GM12878 (cell line): ENCODE measurements at regions not wholly inside any gene's neighbourhood (a gene's known extent, or its start where the extent isn't known, plus 50 kb on each side); places are given as distances from the start of the nearest gene placed in this dataset.

Source experiments
- ATAC-seq: fragments of 200-7000 bp; cut with Tn5 transposase; 3 replicates; pipeline ENCODE4 v1.9.1; 2020; ENCODE audit warnings: mild to moderate bottlenecking, moderate library complexity
- BruUV-seq: library from RNA; stranded (reverse); fragments of 400-500 nt; replicated peaks from 2 replicates; lab custom pipeline; 2021; lab: Mats Ljungman, UMichigan
- CTCF ChIA-PET: fragments of 300-600 bp; sonication (Branson Sonifier 250); formaldehyde crosslinking; extraction: SDS; loops from one replicate; lab custom pipeline; 2021; ENCODE audit warnings: inconsistent platforms; lab: Yijun Ruan, JAX
- POLR2A ChIA-PET: fragments of 350-600 bp; formaldehyde crosslinking; extraction: SDS; loops from one replicate; lab custom pipeline; 2021; ENCODE audit warnings: inconsistent platforms; lab: Charles Lee
- RAD21 ChIA-PET: fragments of 300-600 bp; sonication (Branson Sonifier 250); formaldehyde crosslinking; loops from one replicate; lab custom pipeline; 2023; ENCODE audit warnings: antibody characterized with exemption; ENCODE audit not compliant: unreplicated experiment; lab: Charles Lee
- SMC1A ChIA-PET: fragments of 300-600 bp; sonication (Branson Sonifier 250); formaldehyde crosslinking; loops from one replicate; lab custom pipeline; 2023; ENCODE audit not compliant: unreplicated experiment, uncharacterized antibody; lab: Charles Lee
- DNase-seq: peaks from one replicate; pipeline ENCODE4 v3.0.0-alpha.2; 2011; ENCODE audit warnings: low read depth, low spot score
- FAIRE-seq: peaks from 3 replicates; lab custom pipeline; 2011; peaks lifted over from hg19 to GRCh38; lab: Jason Lieb, UNC
- H2AFZ ChIP-seq: 2 replicates; pipeline ENCODE4 v1.6.0; 2011; ENCODE audit warnings: low read depth, low read length, control low read depth; ENCODE audit not compliant: control insufficient read depth
- H3K27ac ChIP-seq: 2 replicates; pipeline ENCODE4 v1.5.1; 2011; ENCODE audit warnings: control low read depth; ENCODE audit not compliant: control insufficient read depth, insufficient read depth
- H3K27me3 ChIP-seq, 2 experiments: replicated peaks in 1 of 2; 2 replicates each; pipeline versions ENCODE4 v1.6.0 to v1.6.1; 2011; ENCODE audit warnings: low read length in 1 of 2; ENCODE audit not compliant: control insufficient read depth in 2 of 2, insufficient read depth in 2 of 2
- H3K36me3 ChIP-seq, 2 experiments: 2 replicates each; pipeline ENCODE4 v1.5.1; 2011; ENCODE audit warnings: low read length in 1 of 2; ENCODE audit not compliant: control insufficient read depth in 2 of 2, insufficient read depth in 2 of 2
- H3K4me1 ChIP-seq: 2 replicates; pipeline ENCODE4 v1.6.1; 2011; ENCODE audit warnings: mild to moderate bottlenecking, low read length, moderate library complexity, mixed read lengths; ENCODE audit not compliant: control insufficient read depth, insufficient read depth
- H3K4me2 ChIP-seq: 2 replicates; pipeline ENCODE4 v1.6.0; 2011; ENCODE audit warnings: control low read depth; ENCODE audit not compliant: control insufficient read depth, insufficient read depth
- H3K4me3 ChIP-seq: fragments of 200-600 bp; sonication (generic); 2 replicates; pipeline ENCODE4 v1.5.1; 2016
- H3K79me2 ChIP-seq: 2 replicates; pipeline ENCODE4 v1.6.0; 2011; ENCODE audit warnings: low read length; ENCODE audit not compliant: control insufficient read depth, insufficient read depth
- H3K9ac ChIP-seq: 2 replicates; pipeline ENCODE4 v1.8.0; 2011; ENCODE audit warnings: low read length, control low read depth, mixed read lengths; ENCODE audit not compliant: control insufficient read depth, insufficient read depth
- H3K9me3 ChIP-seq: replicated peaks from 3 replicates; pipeline ENCODE4 v1.5.1; 2011; ENCODE audit warnings: mild to moderate bottlenecking, low read length; ENCODE audit not compliant: control insufficient read depth, insufficient read depth
- H4K20me1 ChIP-seq: 2 replicates; pipeline ENCODE4 v1.6.0; 2011; ENCODE audit not compliant: control insufficient read depth, insufficient read depth
- CBFB ChIP-seq: IDR thresholded peaks from 2 replicates; pipeline ENCODE4 v1.6.1; 2016; ENCODE audit warnings: antibody characterized with exemption, low read depth
- CTCF ChIP-seq, 3 experiments: IDR thresholded peaks in 2 of 3; conservative IDR thresholded peaks in 1 of 3; 2 replicates each; pipeline ENCODE4 v1.5.1; 2011; ENCODE audit warnings: low read depth in 3 of 3, low read length in 3 of 3, mild to moderate bottlenecking in 3 of 3, control low read depth in 2 of 3, moderate library complexity in 2 of 3, inconsistent platforms in 1 of 3, mixed read lengths in 1 of 3; ENCODE audit not compliant: control insufficient read depth in 2 of 3, insufficient read depth in 1 of 3; ENCODE audit errors: extremely low read depth in 1 of 3
- RAD21 ChIP-seq: IDR thresholded peaks from 2 replicates; pipeline ENCODE4 v1.6.1; 2011; ENCODE audit warnings: mild to moderate bottlenecking, low read depth, low read length, moderate library complexity; ENCODE audit not compliant: insufficient read depth
- SREBF2 ChIP-seq: IDR thresholded peaks from 2 replicates; pipeline ENCODE4 v1.6.1; 2012; ENCODE audit warnings: mild to moderate bottlenecking, low read length
- TAF1 ChIP-seq: IDR thresholded peaks from 2 replicates; pipeline ENCODE4 v1.6.1; 2011; ENCODE audit warnings: mild to moderate bottlenecking, low read depth, low read length, borderline replicate concordance
- TCF7 ChIP-seq: IDR thresholded peaks from 2 replicates; pipeline ENCODE4 v1.6.1; 2014; ENCODE audit warnings: antibody characterized with exemption, borderline replicate concordance
- USF2 ChIP-seq: IDR thresholded peaks from 2 replicates; pipeline ENCODE4 v1.6.1; 2011; ENCODE audit warnings: low read depth, low read length, improper control_type of control experiment, borderline replicate concordance
- YY1 ChIP-seq: IDR thresholded peaks from 2 replicates; pipeline ENCODE4 v1.6.1; 2011; ENCODE audit warnings: low read depth, mild to moderate bottlenecking, low read length
- ZBED1 ChIP-seq: IDR thresholded peaks from 2 replicates; pipeline ENCODE4 v1.6.1; 2016; ENCODE audit warnings: borderline replicate concordance
- ZNF274 ChIP-seq: IDR thresholded peaks from one replicate; pipeline ENCODE4 v1.8.0; 2011; ENCODE audit not compliant: insufficient read length, insufficient read depth
- WGBS: methylation state at CpG from one replicate; pipeline ENCODE4 v1.1.6; 2016; ENCODE audit warnings: low lambda C conversion rate; ENCODE audit not compliant: insufficient replicate concordance, insufficient coverage; ENCODE audit errors: missing lambda C conversion rate; 5-methylcytosine and 5-hydroxymethylcytosine counted together
- in situ Hi-C: fragments of 300-500 bp; cut with MboI; formaldehyde crosslinking; loops from 9 replicates; pipeline ENCODE4 v1.14.3; 2018; ENCODE audit warnings: mixed read lengths
- intact Hi-C: fragments of 100-400 bp; cut with micrococcal nuclease; formaldehyde crosslinking; loops from one replicate; pipeline ENCODE4 v1.14.2; 2022; ENCODE audit not compliant: unreplicated experiment

- TF ChIP-seq YY1: no peak
These were observed 173.5 kb downstream of the KCNRG start (continued) for GRCh38 chr13:50188696-50189095.

- CTCF ChIA-PET: interaction anchor here (0.6 to 1.6 kb wide), 6 partner anchors 21 to 722 kb away, joined by 3 to 7 read pairs (median 4); no protein-coding TSS in a partner anchor
- in situ Hi-C loops: no loop called here
- POLR2A ChIA-PET: no interaction called here
- DNase-seq: no peak
- H3K27ac ChIP-seq: no peak overlapping the region
- ATAC-seq: no peak
- H3K79me2 ChIP-seq: no peaks in the 10 kb centered on the region
- H3K27me3 ChIP-seq: peaks cover 0 to 11% of the 10 kb centered on the region in 2 experiments; a peak in 2 of 4 replicates
- H3K36me3 ChIP-seq: no peaks in the 10 kb centered on the region
- H3K9me3 ChIP-seq: no peaks in the 10 kb centered on the region
- H3K4me3 ChIP-seq: no peak overlapping the region
- intact Hi-C loops: no loop called here
- no peak overlapping the region for H3K9ac ChIP-seq
- BruUV-seq: no TSS peak
- no peak for TF ChIP-seq USF2
- TF ChIP-seq TAF1: no peak
- no peak for TF ChIP-seq TCF7
- TF ChIP-seq ZNF274: no peak
- TF ChIP-seq RAD21: peak; percentile 19; the same call in 1 of the 2 replicates
- no peak for TF ChIP-seq SREBF2
- TF ChIP-seq ZBED1: no peak
- TF ChIP-seq CTCF (IDR thresholded peaks at IDR 0.05 in 2 of 3, conservative IDR thresholded peaks at IDR 0.05 in 1 of 3; ENCODE audit: control insufficient read depth in 2 of 3, extremely low read depth in 1 of 3, insufficient read depth in 1 of 3, low read depth in 3 of 3, low read length in 3 of 3): 0 out of 6 replicates have a peak, but pooled peaks of 1 of the 3 experiments have one; percentile 9
- no peak for TF ChIP-seq CBFB
- SMC1A ChIA-PET: interaction anchor here (1.0 kb wide), 1 partner anchor 611 kb away, joined by 5 read pairs; no protein-coding TSS in a partner anchor
- no peaks in the 10 kb centered on the region for H3K4me1 ChIP-seq
- no peaks in the 10 kb centered on the region for H4K20me1 ChIP-seq
- FAIRE-seq: no peak
- no peak overlapping the region for H3K4me2 ChIP-seq
- RAD21 ChIA-PET: interaction anchor here (1.1 kb wide), 1 partner anchor 722 kb away, joined by 4 read pairs; no protein-coding TSS in a partner anchor
- no peak overlapping the region for H2AFZ ChIP-seq
- WGBS: 24% methylated on average over 2 of the region's 2 CpGs
These were observed 174.2 kb downstream of the KCNRG start for GRCh38 chr13:50189450-50189849.
